GM12874 (cell line): ENCODE measurements at regions not wholly inside any gene's neighbourhood (a gene's known extent, or its start where the extent isn't known, plus 50 kb on each side); places are given as distances from the start of the nearest gene placed in this dataset.

ENCODE experiments used
- CTCF ChIP-seq: IDR thresholded peaks from 2 replicates; pipeline ENCODE4 v1.5.1; 2011; ENCODE audit warnings: low read depth, mild to moderate bottlenecking, control low read depth, low read length, moderate library complexity; ENCODE audit not compliant: insufficient read depth

GRCh38 chr12:88880051-88880450, 299.8 kb upstream of the KITLG start:
- TF ChIP-seq CTCF: no peak

- TF ChIP-seq CTCF: no peak
Measured at GRCh38 chr12:88878295-88878694, 298.0 kb upstream of the KITLG start.

- TF ChIP-seq CTCF: no peak
Measured at GRCh38 chr12:88876857-88877256, 296.6 kb upstream of the KITLG start.

GRCh38 chr12:88870000-88870737, 289.9 kb upstream of the KITLG start:
- TF ChIP-seq CTCF: no peak

GRCh38 chr12:88868050-88868449, 287.8 kb upstream of the KITLG start:
- no peak for TF ChIP-seq CTCF

GRCh38 chr12:88867510-88867909, 287.2 kb upstream of the KITLG start:
- TF ChIP-seq CTCF: no peak

GRCh38 chr12:88866881-88867280, 286.6 kb upstream of the KITLG start:
- TF ChIP-seq CTCF: no peak

- no peak for TF ChIP-seq CTCF
Measured at GRCh38 chr12:88865537-88865936, 285.3 kb upstream of the KITLG start.
